ENCODE measurements at regions not wholly inside any gene's neighbourhood (a gene's known extent, or its start where the extent isn't known, plus 50 kb on each side); places are given as distances from the start of the nearest gene placed in this dataset.

GRCh38 chr6:140636271-140636907 lies 1261.9 kb upstream of the CITED2 start:
- no peak overlapping the region for H3K27ac ChIP-seq (ENCODE audit: low read depth in 1 of 2, low read length in 2 of 2)
- H3K4me1 ChIP-seq (ENCODE audit: control insufficient read depth in 1 of 2, insufficient read depth in 2 of 2, low read length in 2 of 2): no peaks in the 10 kb centered on the region
- WGBS, 2 donors: 88 to 90% methylated on average over 11 of the region's 11 CpGs
- H3K4me3 ChIP-seq (ENCODE audit: low read length in 2 of 2): no peak overlapping the region
- no peaks in the 10 kb centered on the region for H3K27me3 ChIP-seq (ENCODE audit: control insufficient read depth in 1 of 2, insufficient read depth in 2 of 2, low read length in 1 of 2)
- H3K9me3 ChIP-seq (ENCODE audit: control insufficient read depth, low read length): no peaks in the 10 kb centered on the region
- H3K36me3 ChIP-seq (ENCODE audit: control insufficient read depth in 1 of 2, insufficient read depth in 2 of 2, low read length in 1 of 2): no peaks in the 10 kb centered on the region
- intact Hi-C loops (cut with DNase I): no loop called here
- no peak for DNase-seq
- no peak for ATAC-seq (ENCODE audit: low FRiP score)

GRCh38 chr6:140627002-140627401 lies 1252.6 kb upstream of the CITED2 start:
- 90 to 94% methylated on average over 1 of the region's 1 CpG for WGBS, 2 donors
- no peaks in the 10 kb centered on the region for H3K4me1 ChIP-seq (ENCODE audit: control insufficient read depth in 1 of 2, insufficient read depth in 2 of 2, low read length in 2 of 2)
- DNase-seq (no peak), ATAC-seq (ENCODE audit: low FRiP score) (no peak)
- H3K27me3 ChIP-seq (ENCODE audit: control insufficient read depth in 1 of 2, insufficient read depth in 2 of 2, low read length in 1 of 2): no peaks in the 10 kb centered on the region
- intact Hi-C loops (cut with DNase I): no loop called here
- no peak overlapping the region for H3K27ac ChIP-seq (ENCODE audit: low read depth in 1 of 2, low read length in 2 of 2)
- H3K9me3 ChIP-seq (ENCODE audit: control insufficient read depth, low read length): peaks cover 7% of the 10 kb centered on the region
- no peaks in the 10 kb centered on the region for H3K36me3 ChIP-seq (ENCODE audit: control insufficient read depth in 1 of 2, insufficient read depth in 2 of 2, low read length in 1 of 2)
- H3K4me3 ChIP-seq (ENCODE audit: low read length in 2 of 2): no peak overlapping the region

- no peak overlapping the region for H3K4me3 ChIP-seq (ENCODE audit: low read length in 2 of 2)
- H3K4me1 ChIP-seq (ENCODE audit: control insufficient read depth in 1 of 2, insufficient read depth in 2 of 2, low read length in 2 of 2): no peaks in the 10 kb centered on the region
- H3K27me3 ChIP-seq (ENCODE audit: control insufficient read depth in 1 of 2, insufficient read depth in 2 of 2, low read length in 1 of 2): no peaks in the 10 kb centered on the region
- 69 to 74% methylated on average over 3 of the region's 3 CpGs for WGBS, 2 donors
- DNase-seq (no peak), ATAC-seq (ENCODE audit: low FRiP score) (no peak)
- no peaks in the 10 kb centered on the region for H3K36me3 ChIP-seq (ENCODE audit: control insufficient read depth in 1 of 2, insufficient read depth in 2 of 2, low read length in 1 of 2)
- H3K9me3 ChIP-seq (ENCODE audit: control insufficient read depth, low read length): peaks cover 7% of the 10 kb centered on the region
- no peak overlapping the region for H3K27ac ChIP-seq (ENCODE audit: low read depth in 1 of 2, low read length in 2 of 2)
- intact Hi-C loops (cut with DNase I): no loop called here
Measured at GRCh38 chr6:140623498-140623897, 1249.0 kb upstream of the CITED2 start.

DNA sequence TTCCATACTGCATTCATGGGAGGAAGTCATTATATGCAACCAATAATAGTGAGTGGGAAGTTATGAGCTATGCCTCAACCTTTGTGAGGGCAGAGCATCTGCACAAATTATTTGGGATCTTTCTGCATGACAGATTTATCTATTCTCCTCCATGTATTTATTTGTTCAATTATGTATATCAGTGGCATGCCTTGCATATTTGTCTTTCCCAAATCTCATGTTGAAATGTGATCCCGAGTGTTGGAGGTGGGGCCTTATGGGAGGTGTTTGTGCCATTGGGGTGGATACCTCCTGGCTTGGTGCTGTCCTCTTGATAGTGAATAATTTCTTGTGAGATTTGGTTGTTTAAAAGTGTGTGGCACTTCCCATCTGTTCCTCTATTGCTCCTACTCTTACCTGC lies 1246.0 kb upstream of the CITED2 start:
- H3K4me3 ChIP-seq (ENCODE audit: low read length in 2 of 2): no peak overlapping the region
- H3K9me3 ChIP-seq (ENCODE audit: control insufficient read depth, low read length): no peaks in the 10 kb centered on the region
- no peaks in the 10 kb centered on the region for H3K27me3 ChIP-seq (ENCODE audit: control insufficient read depth in 1 of 2, insufficient read depth in 2 of 2, low read length in 1 of 2)
- H3K27ac ChIP-seq (ENCODE audit: low read depth in 1 of 2, low read length in 2 of 2): no peak overlapping the region
- ATAC-seq (ENCODE audit: low FRiP score): no peak
- H3K4me1 ChIP-seq (ENCODE audit: control insufficient read depth in 1 of 2, insufficient read depth in 2 of 2, low read length in 2 of 2): no peaks in the 10 kb centered on the region
- H3K36me3 ChIP-seq (ENCODE audit: control insufficient read depth in 1 of 2, insufficient read depth in 2 of 2, low read length in 1 of 2): no peaks in the 10 kb centered on the region
- no peak for DNase-seq
- 75 to 88% methylated on average over 1 of the region's 1 CpG for WGBS, 2 donors
- intact Hi-C loops (cut with DNase I): no loop called here

DNA sequence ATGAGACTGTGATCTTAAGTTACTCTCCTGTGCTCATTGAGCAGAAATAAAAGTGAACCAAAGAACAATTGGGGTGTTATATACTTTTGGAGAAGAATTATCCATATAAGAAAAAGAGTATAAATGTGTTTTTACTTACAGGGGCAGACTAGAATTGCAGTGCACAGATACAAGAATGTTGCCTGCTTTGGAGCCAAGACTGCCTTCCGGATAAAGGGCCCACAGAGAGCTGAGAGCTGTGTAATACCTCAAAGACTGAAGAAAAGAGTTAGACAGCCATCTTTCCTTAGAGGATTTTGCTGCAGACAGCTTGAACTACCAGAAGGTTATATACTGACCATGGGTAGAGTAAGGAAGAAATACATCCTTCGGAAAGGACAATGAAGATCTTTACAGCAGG lies 1235.5 kb upstream of the CITED2 start:
- no peaks in the 10 kb centered on the region for H3K9me3 ChIP-seq (ENCODE audit: control insufficient read depth, low read length)
- H3K27ac ChIP-seq (ENCODE audit: low read depth in 1 of 2, low read length in 2 of 2): no peak overlapping the region
- no peaks in the 10 kb centered on the region for H3K4me1 ChIP-seq (ENCODE audit: control insufficient read depth in 1 of 2, insufficient read depth in 2 of 2, low read length in 2 of 2)
- DNase-seq (no peak), ATAC-seq (ENCODE audit: low FRiP score) (no peak)
- no peaks in the 10 kb centered on the region for H3K27me3 ChIP-seq (ENCODE audit: control insufficient read depth in 1 of 2, insufficient read depth in 2 of 2, low read length in 1 of 2)
- no peak overlapping the region for H3K4me3 ChIP-seq (ENCODE audit: low read length in 2 of 2)
- H3K36me3 ChIP-seq (ENCODE audit: control insufficient read depth in 1 of 2, insufficient read depth in 2 of 2, low read length in 1 of 2): no peaks in the 10 kb centered on the region
- intact Hi-C loops (cut with DNase I): no loop called here
- WGBS, 2 donors: 51 to 54% methylated on average over 2 of the region's 2 CpGs

DNA sequence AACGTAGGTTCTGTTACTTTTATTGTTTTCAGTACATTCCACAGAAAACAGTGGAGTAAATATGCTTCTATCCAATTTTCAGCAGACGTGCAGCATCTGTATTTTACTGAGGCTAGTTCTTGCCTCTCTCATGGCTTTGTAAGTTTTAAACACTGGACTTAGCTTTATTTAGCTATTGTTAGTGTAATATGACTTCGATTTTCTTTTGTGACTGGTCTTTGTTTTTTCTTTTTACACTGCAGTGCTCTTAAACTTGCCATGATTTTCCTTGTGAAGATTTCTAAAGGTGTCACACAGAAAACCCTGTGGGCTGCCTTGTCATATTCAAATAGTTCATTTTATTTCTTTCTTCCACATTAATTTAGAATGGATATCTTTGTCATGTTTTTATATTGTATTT lies 1234.9 kb upstream of the CITED2 start:
- DNase-seq (no peak), ATAC-seq (ENCODE audit: low FRiP score) (no peak)
- H3K27ac ChIP-seq (ENCODE audit: low read depth in 1 of 2, low read length in 2 of 2): no peak overlapping the region
- intact Hi-C loops (cut with DNase I): no loop called here
- no peaks in the 10 kb centered on the region for H3K27me3 ChIP-seq (ENCODE audit: control insufficient read depth in 1 of 2, insufficient read depth in 2 of 2, low read length in 1 of 2)
- WGBS, 2 donors: 33 to 35% methylated on average over 3 of the region's 3 CpGs
- H3K4me1 ChIP-seq (ENCODE audit: control insufficient read depth in 1 of 2, insufficient read depth in 2 of 2, low read length in 2 of 2): no peaks in the 10 kb centered on the region
- H3K4me3 ChIP-seq (ENCODE audit: low read length in 2 of 2): no peak overlapping the region
- no peaks in the 10 kb centered on the region for H3K9me3 ChIP-seq (ENCODE audit: control insufficient read depth, low read length)
- H3K36me3 ChIP-seq (ENCODE audit: control insufficient read depth in 1 of 2, insufficient read depth in 2 of 2, low read length in 1 of 2): no peaks in the 10 kb centered on the region

- no peak overlapping the region for H3K4me3 ChIP-seq (ENCODE audit: low read length in 2 of 2)
- intact Hi-C loops (cut with DNase I): loop anchor here in 1 of 2 donors (5.0 kb wide), 1 partner anchor 383 kb away; no protein-coding TSS in a partner anchor
- ATAC-seq (ENCODE audit: low FRiP score) (no peak), DNase-seq (no peak)
- WGBS, 2 donors: 65 to 68% methylated on average over 3 of the region's 3 CpGs
- no peak overlapping the region for H3K27ac ChIP-seq (ENCODE audit: low read depth in 1 of 2, low read length in 2 of 2)
- peaks cover 0 to 2% of the 10 kb centered on the region in 2 donors for H3K4me1 ChIP-seq (ENCODE audit: control insufficient read depth in 1 of 2, insufficient read depth in 2 of 2, low read length in 2 of 2)
- H3K27me3 ChIP-seq (ENCODE audit: control insufficient read depth in 1 of 2, insufficient read depth in 2 of 2, low read length in 1 of 2): no peaks in the 10 kb centered on the region
- H3K9me3 ChIP-seq (ENCODE audit: control insufficient read depth, low read length): no peaks in the 10 kb centered on the region
- H3K36me3 ChIP-seq (ENCODE audit: control insufficient read depth in 1 of 2, insufficient read depth in 2 of 2, low read length in 1 of 2): no peaks in the 10 kb centered on the region
Measured at GRCh38 chr6:140604786-140605185, 1230.3 kb upstream of the CITED2 start.

- WGBS, 2 donors: 68 to 79% methylated on average over 6 of the region's 6 CpGs
- Histone ChIP-seq H3K4me3 (ENCODE audit: low read length in 2 of 2) (no peak overlapping the region), H3K9me3 (ENCODE audit: control insufficient read depth, low read length) (no peaks in the 10 kb centered on the region), H3K27ac (ENCODE audit: low read depth in 1 of 2, low read length in 2 of 2) (peak overlapping the region in 1 of 2 donors; percentile 10), H3K36me3 (ENCODE audit: control insufficient read depth in 1 of 2, insufficient read depth in 2 of 2, low read length in 1 of 2) (no peaks in the 10 kb centered on the region), H3K27me3 (ENCODE audit: control insufficient read depth in 1 of 2, insufficient read depth in 2 of 2, low read length in 1 of 2) (no peaks in the 10 kb centered on the region), H3K4me1 (ENCODE audit: control insufficient read depth in 1 of 2, insufficient read depth in 2 of 2, low read length in 2 of 2) (peaks cover 0 to 2% of the 10 kb centered on the region in 2 donors)
- ATAC-seq (ENCODE audit: low FRiP score) (no peak), DNase-seq (no peak)
- intact Hi-C loops (cut with DNase I): loop anchor here in 1 of 2 donors (5.0 kb wide), 1 partner anchor 385 kb away; no protein-coding TSS in a partner anchor
Measured at GRCh38 chr6:140602431-140603248, 1228.2 kb upstream of the CITED2 start.
